Psoas muscle (tissue), 7 donors: ENCODE measurements at regions not wholly inside any gene's neighbourhood (a gene's known extent, or its start where the extent isn't known, plus 50 kb on each side); places are given as distances from the start of the nearest gene placed in this dataset.

Experiments used
- ATAC-seq, 4 donors: fragments of 200-7000 bp; cut with Tn5 transposase; one replicate each; pipeline ENCODE4 v1.9.1; 2020; ENCODE audit warnings: moderate library complexity in 3 of 4, mild to moderate bottlenecking in 2 of 4
- DNase-seq, 2 donors: peaks; one replicate each; pipeline ENCODE4 v3.0.0-alpha.2; 2020
- H3K27ac ChIP-seq: fragments of 200-600 bp; one replicate; pipeline ENCODE4 v1.8.0; 2022
- H3K27me3 ChIP-seq, 3 donors: fragments of 200-600 bp in 1 of 3; one replicate each; pipeline versions ENCODE4 v1.6.1 to v1.8.0; 2013 to 2022; ENCODE audit warnings: low read length in 2 of 3, mild to moderate bottlenecking in 2 of 3, moderate library complexity in 1 of 3; ENCODE audit not compliant: insufficient read depth in 3 of 3
- H3K36me3 ChIP-seq, 2 donors: fragments of 200-600 bp in 1 of 2; one replicate each; pipeline versions ENCODE4 v1.6.1 to v1.8.0; 2013 to 2022; ENCODE audit warnings: low read depth in 1 of 2, mild to moderate bottlenecking in 1 of 2, moderate library complexity in 1 of 2; ENCODE audit not compliant: insufficient read depth in 1 of 2
- H3K4me1 ChIP-seq: fragments of 200-600 bp; one replicate; pipeline ENCODE4 v1.8.0; 2022
- H3K4me3 ChIP-seq: fragments of 200-600 bp; one replicate; pipeline ENCODE4 v1.8.0; 2022; ENCODE audit warnings: mild to moderate bottlenecking
- H3K9me3 ChIP-seq: fragments of 200-600 bp; one replicate; pipeline ENCODE4 v1.8.0; 2022
- WGBS, 3 donors: extraction: QIAGEN DNeasy Blood & Tissue Kit; methylation state at CpG; one replicate each; pipeline versions ENCODE4 v1.1.6 to v1.1.7; 2013; 5-methylcytosine and 5-hydroxymethylcytosine counted together
- intact Hi-C, 2 donors: fragments of 100-400 bp; cut with DNase I; formaldehyde crosslinking; loops; one replicate each; pipeline versions ENCODE4 v1.11.0 to v1.14.2; 2022
- TF ChIP-seq, protein P1 (sequence below): fragments of 200-600 bp; IDR thresholded peaks from one replicate; pipeline ENCODE4 v1.8.0; 2022; ENCODE audit warnings: antibody characterized with exemption
- donor health status: healthy with polysubstance abuse.
- donor health status: DM: no; HTN: no; CAD: no; lungs with moderate emphysema.
- donor health status: Bipolar disorder and iron deficiency.
- donor health status: healthy.
- donor health status: DM: yes; HTN: yes; CAD: no.
- donor health status: DM: no; HTN: no; CAD: no.
- donor health status: DM: yes; HTN: yes; CAD: no.

DNA sequence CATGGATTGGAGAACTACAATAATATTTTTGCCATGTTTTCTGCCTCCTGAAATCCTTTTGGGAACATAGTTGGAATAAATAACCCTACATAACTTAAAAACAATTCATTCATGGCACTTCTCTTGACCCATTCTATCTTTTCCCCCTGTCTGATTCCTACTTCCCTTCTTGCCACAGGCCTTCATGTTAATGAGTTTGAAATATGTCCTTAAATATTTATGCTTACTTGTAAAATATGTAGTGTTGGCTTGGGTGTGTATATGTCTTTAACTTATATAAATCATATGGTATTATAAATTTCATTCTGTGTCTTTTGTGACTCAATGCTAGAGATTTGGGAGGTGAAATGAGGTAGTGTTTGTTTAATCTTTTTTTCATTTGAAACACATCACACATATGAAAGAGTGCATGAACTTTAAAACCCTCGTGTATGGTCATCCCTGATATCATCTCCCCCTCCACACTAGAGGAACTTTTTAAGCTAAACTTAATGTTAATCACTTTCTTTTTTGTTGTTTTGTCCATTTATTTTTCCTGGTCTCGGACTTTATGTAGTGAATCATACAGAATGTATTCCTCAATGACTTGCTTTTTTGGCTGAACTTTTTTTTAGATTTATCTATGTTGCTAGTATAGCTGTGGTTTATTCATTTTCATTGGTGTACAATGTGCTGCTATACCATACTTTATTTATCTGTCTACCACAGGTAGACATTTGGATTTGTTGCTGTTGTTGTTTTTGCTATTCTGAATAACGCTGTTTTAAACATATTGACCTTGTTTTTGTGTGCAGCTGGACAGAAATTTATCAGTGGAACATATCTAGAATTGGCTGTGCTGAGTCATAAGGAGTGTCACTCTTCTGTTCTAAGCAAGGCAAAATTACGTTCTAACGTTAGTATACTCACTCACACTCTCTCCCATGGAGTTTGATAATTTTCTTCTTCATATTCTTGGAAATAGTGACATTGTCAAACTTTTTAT lies 441.6 kb downstream of the PLPP3 start:
- ATAC-seq = no peak
- Histone ChIP-seq H3K27me3 (no peaks in the 10 kb centered on the region), H3K4me1 (no peaks in the 10 kb centered on the region), H3K4me3 (no peak overlapping the region), H3K36me3 (no peaks in the 10 kb centered on the region), H3K9me3 (no peaks in the 10 kb centered on the region), H3K27ac (no peak overlapping the region)
- 51 to 62% (median 54%) methylated on average over 5 of the region's 5 CpGs for WGBS, 3 donors
- no peak for DNase-seq
- TF ChIP-seq, protein P1, sequence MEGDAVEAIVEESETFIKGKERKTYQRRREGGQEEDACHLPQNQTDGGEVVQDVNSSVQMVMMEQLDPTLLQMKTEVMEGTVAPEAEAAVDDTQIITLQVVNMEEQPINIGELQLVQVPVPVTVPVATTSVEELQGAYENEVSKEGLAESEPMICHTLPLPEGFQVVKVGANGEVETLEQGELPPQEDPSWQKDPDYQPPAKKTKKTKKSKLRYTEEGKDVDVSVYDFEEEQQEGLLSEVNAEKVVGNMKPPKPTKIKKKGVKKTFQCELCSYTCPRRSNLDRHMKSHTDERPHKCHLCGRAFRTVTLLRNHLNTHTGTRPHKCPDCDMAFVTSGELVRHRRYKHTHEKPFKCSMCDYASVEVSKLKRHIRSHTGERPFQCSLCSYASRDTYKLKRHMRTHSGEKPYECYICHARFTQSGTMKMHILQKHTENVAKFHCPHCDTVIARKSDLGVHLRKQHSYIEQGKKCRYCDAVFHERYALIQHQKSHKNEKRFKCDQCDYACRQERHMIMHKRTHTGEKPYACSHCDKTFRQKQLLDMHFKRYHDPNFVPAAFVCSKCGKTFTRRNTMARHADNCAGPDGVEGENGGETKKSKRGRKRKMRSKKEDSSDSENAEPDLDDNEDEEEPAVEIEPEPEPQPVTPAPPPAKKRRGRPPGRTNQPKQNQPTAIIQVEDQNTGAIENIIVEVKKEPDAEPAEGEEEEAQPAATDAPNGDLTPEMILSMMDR = no peak
- intact Hi-C loops = no loop called here

DNA sequence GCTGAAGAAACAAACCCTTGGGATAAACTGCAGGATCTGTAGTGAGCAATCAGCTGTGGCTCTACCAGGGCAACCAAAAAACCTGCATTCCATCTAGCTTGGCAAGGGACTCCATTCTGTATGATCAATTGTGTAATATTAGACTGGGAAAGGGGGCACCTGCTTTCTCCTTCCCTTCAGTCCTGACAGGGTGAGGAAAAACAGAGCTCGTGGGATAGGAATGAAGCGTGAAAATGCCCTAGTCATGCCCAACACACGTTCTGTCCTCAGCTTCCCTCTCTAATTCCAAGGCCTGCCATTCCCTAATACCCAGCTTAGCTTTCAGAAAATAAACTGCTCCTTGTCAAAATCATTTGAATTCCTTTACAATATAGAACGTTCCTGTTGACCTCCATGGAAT lies 442.3 kb downstream of the PLPP3 start:
- Histone ChIP-seq H3K27ac (no peak overlapping the region), H3K36me3 (no peaks in the 10 kb centered on the region), H3K27me3 (no peaks in the 10 kb centered on the region), H3K4me3 (no peak overlapping the region), H3K4me1 (no peaks in the 10 kb centered on the region), H3K9me3 (no peaks in the 10 kb centered on the region)
- ATAC-seq (no peak), DNase-seq (no peak)
- intact Hi-C loops = no loop called here
- 41 to 54% (median 42%) methylated on average over 4 of the region's 4 CpGs for WGBS, 3 donors
- TF ChIP-seq, protein P1 = no peak

DNA sequence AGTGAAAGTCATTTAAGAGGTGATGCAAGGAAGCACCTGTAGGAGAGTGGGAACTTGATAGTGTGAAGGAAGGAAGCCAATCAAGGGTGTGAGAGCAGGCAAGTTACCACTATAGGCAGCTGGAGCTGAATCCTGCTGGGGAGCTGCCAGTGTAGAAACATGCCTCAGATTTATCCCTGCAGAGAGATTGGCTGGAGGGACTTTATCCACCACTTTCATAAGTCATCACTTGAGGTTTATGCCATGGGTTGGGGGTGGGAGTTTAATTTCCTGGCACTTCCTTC lies 443.6 kb downstream of the PLPP3 start:
- H3K27me3 ChIP-seq = no peaks in the 10 kb centered on the region
- H3K27ac ChIP-seq = no peak overlapping the region
- H3K9me3 ChIP-seq = no peaks in the 10 kb centered on the region
- H3K4me1 ChIP-seq = no peaks in the 10 kb centered on the region
- H3K36me3 ChIP-seq = no peaks in the 10 kb centered on the region
- DNase-seq (no peak), ATAC-seq (no peak)
- intact Hi-C loops = no loop called here
- H3K4me3 ChIP-seq = no peak overlapping the region
- TF ChIP-seq, protein P1 = no peak

DNA sequence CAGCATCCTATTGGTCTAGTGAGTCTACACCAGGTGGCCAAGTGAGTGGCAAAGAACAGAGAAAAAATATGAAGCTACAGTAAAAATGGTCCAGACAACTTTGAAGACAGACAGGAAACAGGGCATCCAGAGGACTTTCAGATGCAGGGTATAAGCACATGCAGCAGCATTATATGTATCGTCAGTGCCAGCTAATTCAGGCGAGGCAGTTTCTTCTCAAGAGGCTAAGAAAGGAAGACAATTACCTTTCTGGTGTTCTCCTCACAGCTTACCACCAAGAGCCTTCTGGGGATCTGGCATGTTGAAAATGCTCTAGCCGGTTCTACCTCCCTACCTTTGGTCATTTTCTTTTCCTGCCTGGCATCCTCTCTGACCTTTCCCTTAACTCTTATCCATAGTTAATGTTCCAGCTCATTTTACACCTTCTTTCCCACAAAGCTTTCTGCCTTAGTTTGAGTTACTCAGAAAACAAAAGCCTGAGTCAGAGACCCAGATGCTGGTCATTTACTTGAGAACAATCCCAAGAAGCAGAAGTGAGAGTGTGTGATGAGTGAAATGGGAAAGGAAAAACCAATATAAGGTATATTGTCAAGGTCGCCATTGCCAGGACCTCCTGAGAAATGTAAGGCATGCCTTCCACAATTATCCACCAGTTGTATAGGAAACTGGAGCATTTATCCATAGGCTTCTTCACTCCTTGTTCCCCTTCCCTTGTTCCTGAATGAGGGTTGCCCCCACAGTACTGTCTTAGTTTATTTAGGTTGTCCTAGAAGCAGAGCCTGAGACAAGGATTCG lies 444.1 kb downstream of the PLPP3 start:
- H3K9me3 ChIP-seq = no peaks in the 10 kb centered on the region
- no peaks in the 10 kb centered on the region for H3K36me3 ChIP-seq
- WGBS, 3 donors = 82 to 87% (median 83%) methylated on average over 5 of the region's 5 CpGs
- TF ChIP-seq, protein P1 = no peak
- no peak overlapping the region for H3K4me3 ChIP-seq
- intact Hi-C loops = no loop called here
- DNase-seq (no peak), ATAC-seq (no peak)
- no peaks in the 10 kb centered on the region for H3K4me1 ChIP-seq
- H3K27ac ChIP-seq = no peak overlapping the region
- H3K27me3 ChIP-seq = no peaks in the 10 kb centered on the region
